Retina (tissue), 1 donor: ENCODE measurements at regions not wholly inside any gene's neighbourhood (a gene's known extent, or its start where the extent isn't known, plus 50 kb on each side); places are given as distances from the start of the nearest gene placed in this dataset.

ENCODE experiments used
- DNase-seq: peaks from one replicate; pipeline ENCODE4 v3.0.0-alpha.2; 2016

- no peak for DNase-seq
Measured at GRCh38 chr2:29974086-29974485, 52.7 kb upstream of the ALK start.

- no peak for DNase-seq
Measured at GRCh38 chr2:29977284-29977683, 55.9 kb upstream of the ALK start.

- no peak for DNase-seq
Measured at GRCh38 chr2:29981402-29981801, 60.0 kb upstream of the ALK start.

- no peak for DNase-seq
Measured at GRCh38 chr2:29983308-29983707, 61.9 kb upstream of the ALK start.

- DNase-seq, result no peak
Measured at GRCh38 chr2:29987146-29987545, 65.8 kb upstream of the ALK start.

GRCh38 chr2:29990129-29990528 is 68.7 kb upstream of the ALK start:
- no peak for DNase-seq

GRCh38 chr2:29991086-29991485 is 69.7 kb upstream of the ALK start:
- no peak for DNase-seq

- DNase-seq, result no peak
Measured at GRCh38 chr2:29995241-29995640, 73.9 kb upstream of the ALK start.

- no peak for DNase-seq
Measured at GRCh38 chr2:30003128-30003527, 81.7 kb upstream of the ALK start.

GRCh38 chr2:30022444-30023071 is 101.2 kb upstream of the ALK start:
- DNase-seq, result no peak

GRCh38 chr2:30024281-30024680 is 102.9 kb upstream of the ALK start:
- DNase-seq, result no peak

GRCh38 chr2:30026091-30027055 is 105.0 kb upstream of the ALK start:
- DNase-seq, result peak; percentile 84

GRCh38 chr2:30029804-30030203 is 108.4 kb upstream of the ALK start:
- no peak for DNase-seq

- no peak for DNase-seq
Measured at GRCh38 chr2:30030361-30030760, 109.0 kb upstream of the ALK start.

- no peak for DNase-seq
Measured at GRCh38 chr2:30031184-30031583, 109.8 kb upstream of the ALK start.

GRCh38 chr2:30034052-30034775 is 112.6 kb upstream of the YPEL5 start:
- DNase-seq, result no peak

- DNase-seq, result no peak
Measured at GRCh38 chr2:30037016-30037415, 109.8 kb upstream of the YPEL5 start.

- no peak for DNase-seq
Measured at GRCh38 chr2:30038419-30038818, 108.4 kb upstream of the YPEL5 start.

- DNase-seq, result no peak
Measured at GRCh38 chr2:30039101-30039500, 107.7 kb upstream of the YPEL5 start.

- DNase-seq, result no peak
Measured at GRCh38 chr2:30040147-30040546, 106.7 kb upstream of the YPEL5 start.

- DNase-seq, result no peak
Measured at GRCh38 chr2:30041884-30042283, 104.9 kb upstream of the YPEL5 start.

GRCh38 chr2:30046396-30046795 is 100.4 kb upstream of the YPEL5 start:
- no peak for DNase-seq

GRCh38 chr2:30046979-30047378 is 99.8 kb upstream of the YPEL5 start:
- no peak for DNase-seq
